H9 (cell line): ENCODE measurements at regions not wholly inside any gene's neighbourhood (a gene's known extent, or its start where the extent isn't known, plus 50 kb on each side); places are given as distances from the start of the nearest gene placed in this dataset.

Source experiments
- DNase-seq: peaks from one replicate; pipeline ENCODE4 v3.0.0-alpha.2; 2017
- H2AFZ ChIP-seq: one replicate; pipeline ENCODE4 v1.6.1; 2013; ENCODE audit warnings: mild to moderate bottlenecking, low read length, control low read depth, moderate library complexity
- H2AK5ac ChIP-seq: 2 replicates; pipeline ENCODE4 v1.6.1; 2013; ENCODE audit warnings: low read length, control low read depth, mixed read lengths; ENCODE audit not compliant: insufficient read length
- H2BK120ac ChIP-seq: one replicate; pipeline ENCODE4 v1.6.1; 2013; ENCODE audit warnings: low read depth, mild to moderate bottlenecking, low read length, control low read depth, inconsistent platforms; ENCODE audit not compliant: poor library complexity, severe bottlenecking
- H2BK12ac ChIP-seq: 2 replicates; pipeline ENCODE4 v1.6.1; 2013; ENCODE audit warnings: low read length, control low read depth, mixed read lengths, low read depth; ENCODE audit not compliant: insufficient read length
- H2BK15ac ChIP-seq: 2 replicates; pipeline ENCODE4 v1.6.1; 2013; ENCODE audit warnings: low read depth, low read length, control low read depth
- H2BK20ac ChIP-seq: one replicate; pipeline ENCODE4 v1.6.1; 2013; ENCODE audit warnings: low read depth, mild to moderate bottlenecking, low read length, control low read depth, inconsistent platforms; ENCODE audit not compliant: poor library complexity, severe bottlenecking
- H2BK5ac ChIP-seq: 2 replicates; pipeline ENCODE4 v1.6.1; 2013; ENCODE audit warnings: low read length, control low read depth, mixed read lengths; ENCODE audit not compliant: insufficient read length
- H3K14ac ChIP-seq: 2 replicates; pipeline ENCODE4 v1.6.1; 2013; ENCODE audit warnings: low read length, control low read depth; ENCODE audit not compliant: insufficient read depth
- H3K18ac ChIP-seq: 2 replicates; pipeline ENCODE4 v1.6.1; 2013; ENCODE audit warnings: low read depth, mild to moderate bottlenecking, mixed read lengths, low read length, control low read depth; ENCODE audit not compliant: insufficient read length
- H3K23ac ChIP-seq: 2 replicates; pipeline ENCODE4 v1.6.1; 2013; ENCODE audit warnings: low read length, control low read depth, mixed read lengths, low read depth; ENCODE audit not compliant: insufficient read length
- H3K23me2 ChIP-seq: 2 replicates; pipeline ENCODE4 v1.6.1; 2013; ENCODE audit warnings: low read depth, mild to moderate bottlenecking, mixed read lengths, low read length, control low read depth; ENCODE audit not compliant: insufficient read length, poor library complexity, severe bottlenecking
- H3K27ac ChIP-seq: 2 replicates; pipeline ENCODE4 v1.5.1; 2013; ENCODE audit warnings: low read length, control low read depth, mixed read lengths, low read depth; ENCODE audit not compliant: insufficient read length
- H3K27me3 ChIP-seq: 2 replicates; pipeline ENCODE4 v1.6.1; 2013; ENCODE audit warnings: low read length, control low read depth, inconsistent platforms; ENCODE audit not compliant: insufficient read depth
- H3K4ac ChIP-seq: 2 replicates; pipeline ENCODE4 v1.6.1; 2013; ENCODE audit warnings: low read depth, mild to moderate bottlenecking, control low read depth, inconsistent platforms, low read length, moderate library complexity
- H3K4me1 ChIP-seq: 2 replicates; pipeline ENCODE4 v1.6.1; 2013; ENCODE audit warnings: low read length, control low read depth, inconsistent platforms; ENCODE audit not compliant: insufficient read depth
- H3K4me2 ChIP-seq: 2 replicates; pipeline ENCODE4 v1.6.1; 2013; ENCODE audit warnings: low read length, control low read depth, mixed read lengths; ENCODE audit not compliant: insufficient read length, insufficient read depth
- H3K56ac ChIP-seq: 2 replicates; pipeline ENCODE4 v1.6.1; 2013; ENCODE audit warnings: low read depth, mild to moderate bottlenecking, mixed read lengths, low read length, control low read depth; ENCODE audit not compliant: insufficient read length
- H3K79me1 ChIP-seq: 2 replicates; pipeline ENCODE4 v1.6.1; 2013; ENCODE audit warnings: low read depth, mild to moderate bottlenecking, moderate library complexity, low read length, control low read depth, inconsistent platforms; ENCODE audit not compliant: insufficient read depth, poor library complexity, severe bottlenecking
- H3K79me2 ChIP-seq: 2 replicates; pipeline ENCODE4 v1.6.1; 2013; ENCODE audit warnings: low read length, control low read depth, inconsistent platforms; ENCODE audit not compliant: insufficient read depth
- H3K9ac ChIP-seq: 2 replicates; pipeline ENCODE4 v1.6.1; 2013; ENCODE audit warnings: low read length, control low read depth, mixed read lengths; ENCODE audit not compliant: insufficient read length; ENCODE audit errors: extremely low read depth
- H3K9me3 ChIP-seq: one replicate; pipeline ENCODE4 v1.6.1; 2013; ENCODE audit warnings: low read depth, low read length, inconsistent platforms; ENCODE audit not compliant: control insufficient read depth
- H3T11ph ChIP-seq: one replicate; pipeline ENCODE4 v1.6.1; 2013; ENCODE audit warnings: mild to moderate bottlenecking, low read length, control low read depth, inconsistent platforms
- H4K20me1 ChIP-seq: one replicate; pipeline ENCODE4 v1.6.1; 2013; ENCODE audit not compliant: control insufficient read depth, insufficient read length, insufficient read depth
- H4K5ac ChIP-seq: 2 replicates; pipeline ENCODE4 v1.6.1; 2013; ENCODE audit warnings: low read depth, mild to moderate bottlenecking, mixed read lengths, low read length, control low read depth; ENCODE audit not compliant: insufficient read length
- H4K8ac ChIP-seq: replicated peaks from 2 replicates; pipeline ENCODE4 v1.6.1; 2013; ENCODE audit warnings: low read length, control low read depth, mixed read lengths, low read depth; ENCODE audit not compliant: insufficient read length
- H4K91ac ChIP-seq: 2 replicates; pipeline ENCODE4 v1.6.1; 2013; ENCODE audit warnings: low read depth, mild to moderate bottlenecking, moderate library complexity, mixed read lengths, low read length, control low read depth; ENCODE audit not compliant: insufficient read length
- H3K27ac Mint-ChIP-seq, 3 experiments: 2 replicates in 2 of 3; 3 replicates in 1 of 3; pipeline ENCODE4 v1.8.0; 2020 to 2021; ENCODE audit warnings: mixed read lengths in 3 of 3, mild to moderate bottlenecking in 1 of 3, moderate library complexity in 1 of 3
- H3K27me3 Mint-ChIP-seq: 2 replicates; pipeline ENCODE4 v1.8.0; 2021; ENCODE audit warnings: low read depth, mild to moderate bottlenecking, moderate library complexity, mixed read lengths
- H3K36me3 Mint-ChIP-seq, 3 experiments: 2 replicates in 2 of 3; 3 replicates in 1 of 3; pipeline ENCODE4 v1.8.0; 2020 to 2021; ENCODE audit warnings: low read depth in 3 of 3, mixed read lengths in 3 of 3; ENCODE audit not compliant: insufficient read depth in 1 of 3
- H3K4me1 Mint-ChIP-seq, 2 experiments: 2 replicates each; pipeline ENCODE4 v1.8.0; 2020; ENCODE audit warnings: mixed read lengths in 2 of 2
- H3K4me3 Mint-ChIP-seq, 2 experiments: 2 replicates in 1 of 2; 3 replicates in 1 of 2; pipeline ENCODE4 v1.8.0; 2020 to 2021; ENCODE audit warnings: mild to moderate bottlenecking in 2 of 2, mixed read lengths in 2 of 2, moderate library complexity in 1 of 2
- H3K9me3 Mint-ChIP-seq, 2 experiments: 2 replicates in 1 of 2; 3 replicates in 1 of 2; pipeline ENCODE4 v1.8.0; 2020; ENCODE audit warnings: mild to moderate bottlenecking in 2 of 2, mixed read lengths in 2 of 2, moderate library complexity in 1 of 2
- WGBS: extraction: QIAGEN DNeasy Blood & Tissue Kit; methylation state at CpG from one replicate; pipeline ENCODE4 v1.1.7; 2013; ENCODE audit warnings: missing lambda C conversion rate, low lambda C conversion rate, mixed read lengths; ENCODE audit not compliant: insufficient read length; ENCODE audit errors: extremely low coverage; 5-methylcytosine and 5-hydroxymethylcytosine counted together
- TF ChIP-seq, protein P1 (sequence below): fragments of 200-600 bp; sonication (generic); conservative IDR thresholded peaks from 3 replicates; pipeline ENCODE4 v1.8.0; 2021; ENCODE audit warnings: antibody characterized with exemption, mild to moderate bottlenecking

DNA sequence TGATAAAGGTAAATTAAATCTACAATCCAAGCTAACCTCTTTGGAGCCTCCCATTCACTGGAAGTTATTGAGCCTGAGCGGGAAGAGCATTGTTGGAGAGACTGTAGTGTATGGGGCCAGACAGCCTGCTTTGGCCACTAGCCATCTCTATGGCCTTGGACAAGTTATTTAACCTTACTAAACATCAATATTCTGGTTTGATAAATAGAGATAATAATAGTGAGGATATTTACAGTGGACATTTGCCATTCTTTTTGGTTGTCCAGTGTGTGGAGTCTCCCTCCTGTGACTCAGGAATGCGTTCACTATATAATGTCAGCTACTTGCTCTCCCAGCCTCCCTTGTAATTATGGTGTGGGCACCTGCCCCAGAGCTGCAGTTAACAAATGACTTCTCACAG, 216.1 kb downstream of the SLC38A4 start:
- no peaks in the 10 kb centered on the region for H3K79me2 ChIP-seq
- no peak overlapping the region for H3K4ac ChIP-seq
- Mint-ChIP-seq H3K36me3 (peaks cover under 1 to 5% (median 4%) of the 10 kb centered on the region in 3 experiments; a peak in 6 of 7 replicates), H3K4me3 (no peak overlapping the region), H3K4me1 (peaks cover 4 to 5% of the 10 kb centered on the region in 2 experiments), H3K27ac (no peak overlapping the region), H3K27me3 (no peaks in the 10 kb centered on the region), H3K9me3 (peaks cover 1 to 3% of the 10 kb centered on the region in 2 experiments; a peak in 3 of 5 replicates)
- H4K8ac ChIP-seq: no peak overlapping the region
- H3K9me3 ChIP-seq: no peaks in the 10 kb centered on the region
- H3K4me2 ChIP-seq: no peak overlapping the region
- H3K18ac ChIP-seq: no peak overlapping the region
- no peak overlapping the region for H2AFZ ChIP-seq
- WGBS: no CpG with 5 or more reads among the region's 2 CpGs
- no peak overlapping the region for H2BK15ac ChIP-seq
- no peak overlapping the region for H2AK5ac ChIP-seq
- TF ChIP-seq, protein P1, sequence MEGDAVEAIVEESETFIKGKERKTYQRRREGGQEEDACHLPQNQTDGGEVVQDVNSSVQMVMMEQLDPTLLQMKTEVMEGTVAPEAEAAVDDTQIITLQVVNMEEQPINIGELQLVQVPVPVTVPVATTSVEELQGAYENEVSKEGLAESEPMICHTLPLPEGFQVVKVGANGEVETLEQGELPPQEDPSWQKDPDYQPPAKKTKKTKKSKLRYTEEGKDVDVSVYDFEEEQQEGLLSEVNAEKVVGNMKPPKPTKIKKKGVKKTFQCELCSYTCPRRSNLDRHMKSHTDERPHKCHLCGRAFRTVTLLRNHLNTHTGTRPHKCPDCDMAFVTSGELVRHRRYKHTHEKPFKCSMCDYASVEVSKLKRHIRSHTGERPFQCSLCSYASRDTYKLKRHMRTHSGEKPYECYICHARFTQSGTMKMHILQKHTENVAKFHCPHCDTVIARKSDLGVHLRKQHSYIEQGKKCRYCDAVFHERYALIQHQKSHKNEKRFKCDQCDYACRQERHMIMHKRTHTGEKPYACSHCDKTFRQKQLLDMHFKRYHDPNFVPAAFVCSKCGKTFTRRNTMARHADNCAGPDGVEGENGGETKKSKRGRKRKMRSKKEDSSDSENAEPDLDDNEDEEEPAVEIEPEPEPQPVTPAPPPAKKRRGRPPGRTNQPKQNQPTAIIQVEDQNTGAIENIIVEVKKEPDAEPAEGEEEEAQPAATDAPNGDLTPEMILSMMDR: no peak
- no peak overlapping the region for H3K27ac ChIP-seq
- no peak overlapping the region for H3T11ph ChIP-seq
- H3K56ac ChIP-seq: no peak overlapping the region
- DNase-seq: no peak
- H3K4me1 ChIP-seq: no peaks in the 10 kb centered on the region
- no peak overlapping the region for H3K23ac ChIP-seq
- no peak overlapping the region for H4K5ac ChIP-seq
- no peaks in the 10 kb centered on the region for H3K23me2 ChIP-seq
- no peaks in the 10 kb centered on the region for H4K20me1 ChIP-seq
- H2BK20ac ChIP-seq: no peak overlapping the region
- no peak overlapping the region for H3K9ac ChIP-seq
- H2BK5ac ChIP-seq: no peak overlapping the region
- H2BK120ac ChIP-seq: no peak overlapping the region
- no peaks in the 10 kb centered on the region for H3K27me3 ChIP-seq
- H2BK12ac ChIP-seq: no peak overlapping the region
- H3K79me1 ChIP-seq: no peaks in the 10 kb centered on the region
- H4K91ac ChIP-seq: no peak overlapping the region
- no peak overlapping the region for H3K14ac ChIP-seq
